Panc1 (cell line): ENCODE measurements at regions not wholly inside any gene's neighbourhood (a gene's known extent, or its start where the extent isn't known, plus 50 kb on each side); places are given as distances from the start of the nearest gene placed in this dataset.

Experiments used
- CTCF ChIP-seq: fragments of 450-650 bp; IDR thresholded peaks from 2 replicates; pipeline ENCODE4 v1.5.1; 2017; ENCODE audit warnings: mild to moderate bottlenecking
- POLR2AphosphoS5 ChIP-seq: IDR thresholded peaks from 2 replicates; pipeline ENCODE4 v1.6.1; 2012; ENCODE audit warnings: mild to moderate bottlenecking, low read depth, low read length, moderate library complexity
- REST ChIP-seq, 2 experiments: IDR thresholded peaks; 2 replicates each; pipeline ENCODE4 v1.6.1; 2011 to 2012; ENCODE audit warnings: low read depth in 2 of 2, control low read depth in 1 of 2, low read length in 1 of 2, mild to moderate bottlenecking in 1 of 2, moderate library complexity in 1 of 2; ENCODE audit not compliant: insufficient read depth in 1 of 2
- SIN3A ChIP-seq: IDR thresholded peaks from 2 replicates; pipeline ENCODE4 v1.6.1; 2012; ENCODE audit warnings: low read depth, mild to moderate bottlenecking, low read length, moderate library complexity, borderline replicate concordance; ENCODE audit not compliant: insufficient read depth
- TCF7L2 ChIP-seq: IDR thresholded peaks from 2 replicates; pipeline ENCODE4 v1.6.1; 2011; ENCODE audit warnings: mild to moderate bottlenecking, low read depth, low read length, inconsistent platforms

- TF ChIP-seq SIN3A (no peak), CTCF (no peak), POLR2AphosphoS5 (no peak), REST (IDR thresholded peaks at IDR 0.05; ENCODE audit: insufficient read depth in 1 of 2, low read depth in 2 of 2, low read length in 1 of 2) (no peak), TCF7L2 (no peak)
Observed at GRCh38 chr11:21921151-21921550, 271.7 kb upstream of the ANO5 start.
